ENCODE measurements at regions not wholly inside any gene's neighbourhood (a gene's known extent, or its start where the extent isn't known, plus 50 kb on each side); places are given as distances from the start of the nearest gene placed in this dataset.

DNA sequence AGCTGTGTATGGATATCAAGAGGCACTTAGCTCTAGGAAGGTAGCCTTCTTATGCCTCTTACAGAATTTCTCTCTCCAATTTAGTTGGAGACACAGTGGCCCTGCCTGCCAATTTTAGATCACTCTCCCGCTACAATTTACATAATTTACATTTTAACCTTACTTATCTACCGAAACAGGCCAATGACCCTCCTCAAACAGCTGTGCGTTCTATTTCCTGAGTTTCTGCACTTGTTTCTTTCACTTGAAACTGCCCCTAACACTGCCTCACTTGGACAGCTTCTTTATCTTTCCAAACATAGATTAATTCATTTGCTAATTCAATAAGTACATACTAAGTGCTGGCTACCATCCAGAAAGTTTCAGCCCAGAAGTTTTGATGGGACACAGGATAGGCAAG, 52.9 kb upstream of the HDDC2 start:
- H2BK120ac ChIP-seq (replicated peaks; ENCODE audit: low read depth, low read length) = no peak overlapping the region
- H3K9me3 ChIP-seq (ENCODE audit: insufficient read depth in 2 of 2, low read depth in 1 of 2, low read length in 1 of 2) = no peaks in the 10 kb centered on the region
- no peak overlapping the region for H3K23ac ChIP-seq (ENCODE audit: insufficient read length)
- H3K79me2 ChIP-seq (ENCODE audit: control insufficient read depth in 1 of 2, insufficient read depth in 2 of 2, low read length in 2 of 2) = no peaks in the 10 kb centered on the region
- no peak overlapping the region for H2AK5ac ChIP-seq (ENCODE audit: low read depth, low read length)
- H3K23me2 ChIP-seq (ENCODE audit: low read depth, low read length) = no peaks in the 10 kb centered on the region
- H3K4me1 ChIP-seq (replicated peaks in 1 of 4; ENCODE audit: control insufficient read depth in 3 of 4, insufficient read depth in 4 of 4, low read length in 3 of 4) = peaks cover 0 to 4% (median 3%) of the 10 kb centered on the region in 4 experiments; a peak in 4 of 7 replicates
- no peak overlapping the region for H2BK12ac ChIP-seq (ENCODE audit: low read depth, low read length)
- no peak overlapping the region for H3K14ac ChIP-seq (ENCODE audit: insufficient read length)
- H2BK15ac ChIP-seq (ENCODE audit: low read length) = no peak overlapping the region
- POLR2A ChIA-PET (ENCODE audit: partially characterized antibody) = no interaction called here
- no peak overlapping the region for H3K27ac ChIP-seq (ENCODE audit: low read depth, low read length)
- 89% methylated on average over 3 of the region's 3 CpGs; no CpG with 5 or more reads in 1 of the 2 experiments for WGBS, 2 experiments (ENCODE audit: extremely low coverage in 1 of 2, insufficient coverage in 1 of 2, insufficient read length in 1 of 2, insufficient replicate concordance in 2 of 2, low coverage in 1 of 2, low lambda C conversion rate in 2 of 2, missing lambda C conversion rate in 1 of 2)
- no peaks in the 10 kb centered on the region for H4K20me1 ChIP-seq (replicated peaks in 1 of 2; ENCODE audit: control insufficient read depth in 1 of 2, insufficient read depth in 2 of 2, low read length in 2 of 2)
- H3K79me1 ChIP-seq (ENCODE audit: low read depth, low read length) = no peaks in the 10 kb centered on the region
- DNase-seq (ENCODE audit: low read depth in 1 of 2, low spot score in 2 of 2) = no peak
- no peak overlapping the region for H3K4me3 ChIP-seq (ENCODE audit: extremely low read depth in 1 of 4, insufficient read depth in 2 of 4, low read depth in 3 of 4, low read length in 4 of 4)
- no peak overlapping the region for H3K56ac ChIP-seq (replicated peaks; ENCODE audit: insufficient read length, low read depth, low read length)
- no peak overlapping the region for H2AFZ ChIP-seq (ENCODE audit: low read length)
- H2BK5ac ChIP-seq (ENCODE audit: low read depth, low read length) = no peak overlapping the region
- H3K36me3 ChIP-seq (ENCODE audit: control insufficient read depth in 2 of 4, insufficient read depth in 4 of 4, low read length in 3 of 4) = no peaks in the 10 kb centered on the region
- H3K18ac ChIP-seq (ENCODE audit: extremely low read depth, low read length) = no peak overlapping the region
- H3K27me3 ChIP-seq (replicated peaks in 1 of 4; ENCODE audit: control insufficient read depth in 3 of 4, extremely low read depth in 1 of 4, insufficient read depth in 3 of 4, low read length in 3 of 4) = no peaks in the 10 kb centered on the region
- CTCF ChIA-PET (ENCODE audit: partially characterized antibody) = interaction anchor here (0.9 to 1.6 kb wide), 2 partner anchors 13 to 22 kb away, joined by 3 read pairs; no protein-coding TSS in a partner anchor
- H2BK20ac ChIP-seq (ENCODE audit: low read length) = no peak overlapping the region
- no peak overlapping the region for H3K4me2 ChIP-seq (ENCODE audit: insufficient read depth in 1 of 2, low read depth in 2 of 2, low read length in 2 of 2)
- H4K8ac ChIP-seq (ENCODE audit: extremely low read depth, insufficient read depth, low read length) = no peak overlapping the region
- H4K5ac ChIP-seq (ENCODE audit: insufficient read length, low read depth, low read length) = no peak overlapping the region
- H4K91ac ChIP-seq (replicated peaks; ENCODE audit: insufficient read length, low read length) = no peak overlapping the region
- no peak overlapping the region for H3K9ac ChIP-seq (replicated peaks in 1 of 4; ENCODE audit: extremely low read depth in 1 of 4, low read depth in 3 of 4, low read length in 3 of 4)
- FAIRE-seq = no peak
- no peak overlapping the region for H3K4ac ChIP-seq (replicated peaks; ENCODE audit: insufficient read length, low read depth, low read length)
- TF ChIP-seq SP1 (IDR thresholded peaks at IDR 0.05; ENCODE audit: low read depth, low read length) (no peak), JUND (IDR thresholded peaks at IDR 0.05; ENCODE audit: low read length) (no peak), TBP (IDR thresholded peaks at IDR 0.05; ENCODE audit: low read depth, low read length) (no peak), BRCA1 (IDR thresholded peaks at IDR 0.05; ENCODE audit: low read depth, low read length) (no peak), JUN (IDR thresholded peaks at IDR 0.05; ENCODE audit: low read depth, low read length) (no peak), GABPA (IDR thresholded peaks at IDR 0.05; ENCODE audit: borderline replicate concordance, insufficient read depth, low read length) (no peak), NRF1 (IDR thresholded peaks at IDR 0.05; ENCODE audit: low read depth, low read length) (no peak), TCF12 (IDR thresholded peaks at IDR 0.05; ENCODE audit: low read depth, low read length) (no peak), HDAC6 (IDR thresholded peaks at IDR 0.05; ENCODE audit: low read depth, low read length) (no peak), EP300 (IDR thresholded peaks at IDR 0.05; ENCODE audit: borderline replicate concordance in 1 of 2, low read depth in 2 of 2, low read length in 2 of 2) (no peak), EGR1 (IDR thresholded peaks at IDR 0.05; ENCODE audit: borderline replicate concordance, low read depth, low read length) (no peak), POU5F1 (IDR thresholded peaks at IDR 0.05; ENCODE audit: low read depth, low read length) (no peak), POLR2A (IDR thresholded peaks at IDR 0.05; ENCODE audit: control extremely low read depth in 1 of 2, low read depth in 2 of 2, low read length in 2 of 2) (no peak), TAF7 (optimal IDR thresholded peaks at IDR 0.05; ENCODE audit: borderline replicate concordance, low read depth, low read length) (no peak), TEAD4 (IDR thresholded peaks at IDR 0.05; ENCODE audit: low read depth, low read length) (no peak), POLR2AphosphoS5 (IDR thresholded peaks at IDR 0.05; ENCODE audit: low read depth, low read length) (no peak), SUZ12 (IDR thresholded peaks at IDR 0.05; ENCODE audit: low read length) (no peak)

Measured in H1 (cell line).